NCI-H2227 (cell line): ENCODE measurements at regions not wholly inside any gene's neighbourhood (a gene's known extent, or its start where the extent isn't known, plus 50 kb on each side); places are given as distances from the start of the nearest gene placed in this dataset.

Experiments used
- DNase-seq: peaks from one replicate; lab custom pipeline; 2025; ENCODE audit not compliant: unreplicated experiment; lab: John Stamatoyannopoulos, UW

DNA sequence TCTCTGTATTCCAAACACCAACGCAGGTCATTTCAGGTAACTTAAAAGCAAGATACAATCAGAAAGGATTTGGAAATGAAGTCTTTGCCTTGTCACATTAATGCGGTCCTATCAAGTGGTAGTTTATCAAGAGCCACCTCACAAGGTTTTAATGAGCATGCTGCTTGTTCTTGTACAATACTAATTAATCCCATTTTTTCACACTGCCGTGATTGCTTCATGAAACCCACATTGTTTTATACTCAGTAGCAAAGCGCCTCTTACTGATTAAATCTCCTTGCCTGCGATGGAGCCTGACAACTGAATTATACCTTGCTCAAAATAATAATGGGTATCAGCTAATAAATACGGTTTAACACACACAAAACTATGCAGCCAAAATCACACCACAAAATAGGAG is 234.1 kb upstream of the TSHZ2 start:
- DNase-seq, result no peak

GRCh38 chr20:52736507-52736906 is 235.7 kb upstream of the TSHZ2 start:
- peak; percentile 8 for DNase-seq

GRCh38 chr20:52731093-52731492 is 241.1 kb upstream of the TSHZ2 start:
- no peak for DNase-seq

DNA sequence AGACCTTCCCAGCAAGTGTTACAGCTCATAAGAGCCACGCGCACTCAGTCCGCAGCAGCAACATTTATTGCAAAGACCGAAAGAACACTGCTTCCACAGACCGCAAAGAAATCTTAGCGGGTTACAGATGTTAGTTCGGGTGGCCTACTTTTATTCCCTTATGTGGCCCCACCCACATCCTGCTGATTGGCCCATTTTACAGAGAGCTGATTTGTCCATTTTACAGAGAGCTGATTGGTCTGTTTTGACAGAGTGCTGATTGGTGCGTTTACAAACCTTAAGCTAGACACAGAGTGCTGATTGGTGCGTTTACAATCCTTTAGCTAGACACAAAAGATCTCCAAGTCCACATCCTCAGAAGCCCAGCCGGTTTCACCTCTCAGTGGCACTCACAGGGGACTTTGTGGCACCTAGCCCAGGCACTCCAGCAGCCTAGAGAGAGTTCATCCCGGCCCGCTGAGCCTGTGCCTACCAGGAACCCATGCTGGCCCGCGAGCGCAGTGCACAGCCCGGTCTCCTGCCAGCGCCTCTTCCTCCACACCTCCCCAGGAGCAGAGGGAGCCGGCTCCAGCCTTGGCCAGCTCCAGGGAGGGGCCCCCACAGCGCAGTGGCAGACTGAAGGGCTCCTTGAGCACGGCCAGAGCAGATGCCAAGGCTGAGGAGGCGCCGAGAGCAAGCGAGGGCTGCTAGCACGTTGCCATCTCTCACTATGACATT is 244.3 kb upstream of the TSHZ2 start:
- DNase-seq, result no peak

GRCh38 chr20:52724541-52724940 is 247.6 kb upstream of the TSHZ2 start:
- DNase-seq, result no peak

- DNase-seq, result no peak
Measured at GRCh38 chr20:52722926-52723688, 249.1 kb upstream of the TSHZ2 start.

GRCh38 chr20:52708137-52708536 is 264.0 kb upstream of the TSHZ2 start:
- no peak for DNase-seq

GRCh38 chr20:52704553-52704952 is 267.6 kb upstream of the TSHZ2 start:
- no peak for DNase-seq

DNA sequence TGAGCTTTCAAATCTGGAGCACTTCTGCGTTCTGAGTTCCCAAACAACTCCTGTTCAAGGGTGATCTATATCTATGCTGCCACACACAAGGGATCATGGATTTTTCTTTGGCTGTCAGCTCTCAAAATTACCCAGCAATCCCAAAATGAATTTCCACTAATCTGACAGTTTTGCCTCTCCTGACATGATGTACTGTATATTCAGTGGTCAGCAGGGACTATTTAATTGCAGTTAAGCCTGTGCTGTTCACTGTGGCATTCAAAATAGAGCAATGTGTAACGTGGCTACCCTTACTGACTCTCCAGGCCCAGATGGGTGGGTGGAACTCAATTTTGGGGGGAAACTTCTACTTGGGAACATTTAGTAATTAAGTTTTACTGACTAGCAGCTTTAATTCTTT is 283.8 kb upstream of the TSHZ2 start:
- DNase-seq, result no peak

DNA sequence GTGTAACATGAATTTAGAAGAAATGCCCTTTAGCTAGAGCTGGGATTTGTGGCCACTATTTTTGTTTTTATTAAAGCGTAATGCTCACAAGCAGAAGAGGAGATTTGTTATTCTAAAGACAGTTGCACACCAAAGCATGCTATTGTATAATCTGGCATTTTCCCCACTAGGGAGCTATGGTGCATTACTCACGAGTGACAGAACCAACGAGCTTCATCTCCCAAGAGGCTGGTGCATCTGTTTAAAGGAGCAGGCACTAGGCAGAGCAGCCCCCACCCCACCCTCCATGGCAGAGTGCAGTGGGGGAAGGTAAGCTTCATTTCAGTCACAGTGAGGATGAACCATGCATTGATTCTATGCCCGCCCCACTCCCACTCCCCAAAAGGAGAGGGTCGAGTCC is 287.3 kb upstream of the TSHZ2 start:
- no peak for DNase-seq

DNA sequence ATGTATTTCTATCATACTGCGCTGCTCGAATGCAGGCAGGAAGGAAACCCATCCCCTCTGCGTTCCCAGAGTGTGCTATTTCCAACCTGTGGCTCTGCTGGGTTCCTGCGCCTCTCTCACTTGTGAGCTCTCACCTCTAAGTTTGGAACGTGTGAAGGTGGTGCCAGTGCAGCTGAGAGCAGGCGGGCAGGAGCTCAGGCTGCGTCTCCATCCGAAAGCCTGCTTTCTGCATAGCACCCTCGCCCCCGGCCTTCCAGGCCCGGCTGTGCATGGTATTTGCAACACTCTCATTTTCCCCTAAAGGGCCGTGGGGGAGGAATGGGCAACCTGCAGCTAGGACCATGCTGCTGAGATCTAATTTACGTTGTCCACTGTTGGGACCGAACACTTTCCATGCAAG is 288.0 kb upstream of the TSHZ2 start:
- DNase-seq, result no peak

GRCh38 chr20:52683761-52684160 is 288.4 kb upstream of the TSHZ2 start:
- DNase-seq, result no peak

GRCh38 chr20:52682237-52682636 is 289.9 kb upstream of the TSHZ2 start:
- DNase-seq, result no peak

- no peak for DNase-seq
Measured at GRCh38 chr20:52681288-52681687, 290.9 kb upstream of the TSHZ2 start.

GRCh38 chr20:52677216-52677615 is 294.9 kb upstream of the TSHZ2 start:
- no peak for DNase-seq

- DNase-seq, result no peak
Measured at GRCh38 chr20:52676283-52676995, 295.7 kb upstream of the TSHZ2 start.

DNA sequence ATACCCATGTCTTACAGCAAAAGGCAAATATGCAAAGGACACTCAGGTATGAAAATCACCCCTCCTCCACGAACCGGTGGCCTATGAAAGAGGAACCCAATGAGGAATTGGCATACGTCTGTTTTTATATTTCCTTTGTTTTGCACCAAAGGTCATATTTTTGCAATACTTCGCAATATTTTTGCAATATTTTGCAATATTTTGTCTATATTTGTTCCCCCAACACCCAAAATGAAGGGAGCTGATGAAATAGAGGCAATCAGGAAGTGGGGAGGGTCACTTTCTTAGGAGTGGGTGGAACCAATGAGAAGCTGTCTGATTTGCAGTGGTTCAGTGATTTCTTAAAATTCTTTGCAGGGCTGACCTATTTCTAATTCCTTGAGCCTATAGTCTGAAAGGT is 296.8 kb upstream of the TSHZ2 start:
- DNase-seq, result no peak

GRCh38 chr20:52668626-52669025 is 303.5 kb upstream of the TSHZ2 start:
- DNase-seq, result no peak

DNA sequence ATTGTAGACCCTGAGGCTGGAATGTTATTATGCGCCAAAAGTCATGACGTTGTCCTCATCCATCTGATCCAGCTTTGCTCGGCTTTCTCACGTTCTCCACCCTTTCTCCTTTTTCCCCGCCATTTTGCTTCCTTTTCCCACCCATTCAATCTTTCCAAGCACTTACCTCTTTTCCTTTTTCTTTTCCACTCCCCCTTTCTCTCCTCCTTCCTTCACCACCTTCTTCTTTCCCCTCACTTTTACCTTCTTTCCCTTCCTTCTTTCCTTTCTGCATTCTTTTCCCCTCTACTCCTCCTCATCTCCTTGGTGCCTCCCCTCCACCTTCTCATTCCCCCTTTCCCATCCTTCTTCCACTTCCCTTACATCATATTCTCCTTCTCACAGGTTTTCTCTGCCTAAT is 304.8 kb upstream of the TSHZ2 start:
- no peak for DNase-seq

DNA sequence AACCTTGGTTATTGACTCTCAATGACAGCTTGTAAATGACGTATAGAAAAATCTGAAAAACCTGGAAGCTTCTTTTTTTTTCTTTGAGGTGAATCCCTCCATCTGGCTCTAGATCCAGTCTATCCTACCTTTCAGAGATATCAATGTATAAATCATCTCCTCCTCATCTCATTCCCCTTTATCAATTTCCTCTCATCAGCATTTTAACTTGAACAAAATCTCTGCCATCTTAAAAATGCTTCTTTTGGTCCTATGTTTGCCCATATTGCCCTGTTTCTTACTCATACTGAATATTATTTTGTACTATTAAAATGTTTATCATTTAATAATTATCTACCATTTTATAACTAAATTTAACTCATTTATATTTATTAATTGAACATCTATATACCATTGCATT is 306.7 kb upstream of the TSHZ2 start:
- DNase-seq, result no peak

GRCh38 chr20:52655395-52655794 is 316.8 kb upstream of the TSHZ2 start:
- no peak for DNase-seq

- no peak for DNase-seq
Measured at GRCh38 chr20:52654567-52654966, 317.6 kb upstream of the TSHZ2 start.
